GM19043 (cell line): ENCODE measurements at regions not wholly inside any gene's neighbourhood (a gene's known extent, or its start where the extent isn't known, plus 50 kb on each side); places are given as distances from the start of the nearest gene placed in this dataset.

Experiments used
- ATAC-seq: cut with Tn5 transposase; IDR thresholded peaks from one replicate; pipeline ENCODE4 v1.9.1; 2021; ENCODE audit warnings: low read depth; ENCODE audit not compliant: unreplicated experiment

DNA sequence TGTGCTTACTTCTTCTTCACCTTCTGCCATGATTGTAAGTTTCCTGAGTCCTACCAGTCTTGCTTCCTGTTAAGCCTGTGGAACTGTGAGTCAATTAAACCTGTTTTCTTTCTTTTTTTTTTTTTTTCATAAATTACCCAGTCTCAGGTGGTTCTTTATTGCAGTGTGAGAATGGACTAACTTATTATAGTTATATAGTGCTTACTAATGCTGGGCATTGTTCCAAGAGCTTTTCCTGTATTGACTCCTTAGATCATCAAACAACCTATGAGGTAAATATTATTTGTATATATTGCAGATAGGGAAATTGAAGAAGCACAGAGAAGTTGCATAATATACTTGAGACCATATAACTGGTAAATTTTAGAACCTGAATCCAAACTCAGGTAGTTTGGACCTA, 98.1 kb downstream of the MBL2 start:
- ATAC-seq = no peak

DNA sequence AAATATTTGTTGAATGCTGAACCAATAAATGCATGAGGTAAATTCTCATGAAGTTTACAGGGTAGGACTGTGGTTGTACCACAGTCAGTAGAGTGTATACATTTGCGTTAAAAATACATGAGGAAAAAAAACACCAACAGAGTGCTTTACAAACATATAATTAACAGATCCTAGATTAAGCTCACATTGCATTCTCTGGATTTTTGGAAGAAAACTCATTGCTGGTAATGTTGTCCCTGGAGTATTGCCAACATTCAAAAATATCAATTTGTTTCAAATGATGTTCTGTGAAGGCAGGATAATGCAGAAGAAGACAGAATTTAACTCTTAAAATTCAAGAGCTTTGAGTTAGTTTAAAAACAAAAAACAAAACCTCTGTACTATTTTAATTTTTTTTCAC, 95.5 kb downstream of the MBL2 start:
- no peak for ATAC-seq

- ATAC-seq = no peak
Observed at GRCh38 chr10:52678611-52679010, 94.0 kb downstream of the MBL2 start.

DNA sequence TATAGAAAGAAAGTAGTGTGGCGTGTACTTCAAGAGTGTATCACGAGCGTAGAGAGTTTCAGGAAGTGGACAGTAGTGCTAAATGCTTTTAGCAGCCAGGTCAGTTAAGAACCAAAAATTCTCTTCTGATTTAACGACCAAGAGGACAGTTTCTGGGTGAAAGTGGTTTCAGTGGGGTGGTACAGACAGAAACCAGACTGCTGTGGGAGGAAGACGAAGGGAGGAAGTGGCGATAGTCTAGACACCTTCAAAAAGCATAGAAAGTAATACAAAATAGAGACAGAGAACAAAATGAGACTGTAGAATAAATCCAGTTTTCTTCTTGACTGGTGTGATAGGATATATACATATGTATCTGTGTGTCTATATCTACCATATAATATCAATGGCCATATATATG, 93.5 kb downstream of the MBL2 start:
- no peak for ATAC-seq

DNA sequence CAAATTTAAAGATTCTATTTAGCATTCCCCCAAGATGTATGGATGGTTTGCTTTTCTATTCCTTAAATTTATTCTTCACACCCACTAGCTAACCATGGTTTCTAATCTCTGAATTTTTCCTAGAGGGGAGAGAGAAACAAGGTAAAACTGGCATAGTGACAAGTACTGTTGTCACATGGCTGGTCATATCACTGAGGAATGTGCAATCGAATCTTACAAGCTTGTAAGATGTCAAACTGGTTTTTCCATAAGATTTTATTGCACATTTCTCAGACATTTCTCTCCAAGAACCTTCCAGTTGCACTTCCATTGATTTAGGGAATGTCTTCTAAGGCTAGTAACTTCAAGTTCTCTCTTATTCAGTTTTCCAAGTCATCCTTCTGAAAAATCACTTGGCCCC, 89.8 kb downstream of the MBL2 start:
- no peak for ATAC-seq

- ATAC-seq = no peak
Observed at GRCh38 chr10:52683776-52684175, 88.8 kb downstream of the MBL2 start.

- no peak for ATAC-seq
Observed at GRCh38 chr10:52688899-52689298, 83.7 kb downstream of the MBL2 start.

DNA sequence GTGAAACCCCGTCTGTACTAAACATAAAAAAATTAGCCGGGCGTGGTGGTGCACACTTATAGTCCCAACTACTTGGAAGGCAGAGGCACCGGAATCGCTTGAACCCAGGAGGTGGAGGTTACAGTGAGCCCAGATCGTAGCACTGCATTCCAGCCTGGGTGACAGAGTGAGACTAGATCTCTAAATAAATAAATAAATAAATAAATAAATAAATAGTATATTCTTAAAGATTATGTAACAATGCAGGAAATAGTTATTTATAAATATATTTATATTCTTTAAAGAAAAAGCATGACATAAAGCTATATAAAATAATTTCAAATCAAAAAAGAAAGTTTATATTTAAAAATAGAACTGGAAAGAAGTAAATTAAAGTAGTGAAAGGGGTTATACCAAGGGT, 76.4 kb downstream of the MBL2 start:
- ATAC-seq = no peak

GRCh38 chr10:52701647-52702046, 70.9 kb downstream of the MBL2 start:
- no peak for ATAC-seq

GRCh38 chr10:52703451-52703850, 69.1 kb downstream of the MBL2 start:
- ATAC-seq = no peak

DNA sequence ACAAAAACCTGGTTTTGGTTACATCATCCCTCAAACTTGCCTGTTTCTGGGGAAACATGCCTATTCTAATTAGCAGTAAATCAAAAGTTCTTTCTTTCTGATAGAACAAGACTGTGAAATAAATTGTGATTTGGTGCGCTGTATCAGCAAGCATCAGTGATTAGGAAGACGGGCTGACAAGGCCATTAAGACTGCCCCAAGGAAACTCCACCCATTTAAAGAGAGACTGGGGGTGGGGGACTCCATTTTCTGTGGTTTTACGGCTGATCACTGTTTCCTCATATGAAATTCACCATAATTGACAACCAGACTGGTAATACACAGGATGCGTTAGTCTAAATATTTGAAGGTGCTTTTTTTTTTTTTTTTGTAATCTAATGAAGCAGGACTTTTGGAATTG, 68.7 kb downstream of the MBL2 start:
- no peak for ATAC-seq

DNA sequence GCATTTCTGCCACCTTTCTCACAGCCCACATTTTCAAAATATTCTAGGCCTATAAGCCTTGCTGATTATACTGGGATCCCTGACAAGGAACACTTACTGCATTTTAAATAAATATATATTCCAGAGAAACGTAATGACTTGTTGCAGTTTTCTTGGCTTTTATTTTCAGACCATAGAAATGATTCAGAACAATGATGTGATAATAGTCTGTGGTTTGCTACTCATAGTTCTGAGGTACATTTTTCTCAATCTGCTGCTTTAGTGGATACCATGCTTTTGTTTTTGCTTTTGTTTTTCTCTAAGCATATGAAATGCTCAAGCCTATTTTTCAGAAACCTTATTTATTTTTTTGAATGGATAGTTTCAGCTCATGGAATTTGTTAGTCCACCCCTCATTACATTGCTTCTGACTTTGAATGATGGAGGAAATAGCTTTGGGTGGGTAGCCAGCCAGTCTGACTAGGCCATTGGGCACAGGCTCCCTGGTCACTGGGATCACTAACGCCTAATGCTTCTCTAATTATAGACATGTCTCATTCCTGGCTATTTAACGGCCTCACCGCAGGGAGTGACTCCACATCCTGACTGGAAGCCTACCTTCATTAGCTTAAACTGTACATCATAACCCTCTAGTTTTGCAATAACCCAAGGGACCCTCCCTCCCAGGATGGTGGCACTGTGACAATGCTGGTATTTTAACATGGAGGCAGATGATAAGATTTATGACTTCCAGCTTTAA, 66.1 kb downstream of the MBL2 start:
- ATAC-seq = no peak
